Left ventricle myocardium inferior (tissue), 1 donor: ENCODE measurements at regions not wholly inside any gene's neighbourhood (a gene's known extent, or its start where the extent isn't known, plus 50 kb on each side); places are given as distances from the start of the nearest gene placed in this dataset.

ENCODE experiments used
- DNase-seq: peaks from one replicate; pipeline ENCODE4 v3.0.0-alpha.2; 2020
- H3K27ac ChIP-seq: fragments of 200-600 bp; replicated peaks from 2 replicates; pipeline ENCODE4 v1.8.0; 2021
- H3K27me3 ChIP-seq: fragments of 200-600 bp; 2 replicates; pipeline ENCODE4 v1.8.0; 2021; ENCODE audit warnings: low read depth
- H3K36me3 ChIP-seq: fragments of 200-600 bp; 2 replicates; pipeline ENCODE4 v1.8.0; 2021
- H3K4me1 ChIP-seq: fragments of 200-600 bp; 2 replicates; pipeline ENCODE4 v1.8.0; 2021
- H3K4me3 ChIP-seq: fragments of 200-600 bp; 2 replicates; pipeline ENCODE4 v1.8.0; 2021; ENCODE audit warnings: mild to moderate bottlenecking, moderate library complexity
- H3K9me3 ChIP-seq: fragments of 200-600 bp; replicated peaks from 2 replicates; pipeline ENCODE4 v1.8.0; 2021
- intact Hi-C: fragments of 100-400 bp; cut with micrococcal nuclease; formaldehyde crosslinking; loops from one replicate; pipeline ENCODE4 v1.11.0; 2022
- TF ChIP-seq, protein P1 (sequence below): fragments of 200-600 bp; IDR thresholded peaks from 2 replicates; pipeline ENCODE4 v1.8.0; 2021; ENCODE audit warnings: antibody characterized with exemption, mild to moderate bottlenecking, borderline replicate concordance
- donor health status: DM: no; HTN: yes; CAD: no; lungs with severe emphysema.

DNA sequence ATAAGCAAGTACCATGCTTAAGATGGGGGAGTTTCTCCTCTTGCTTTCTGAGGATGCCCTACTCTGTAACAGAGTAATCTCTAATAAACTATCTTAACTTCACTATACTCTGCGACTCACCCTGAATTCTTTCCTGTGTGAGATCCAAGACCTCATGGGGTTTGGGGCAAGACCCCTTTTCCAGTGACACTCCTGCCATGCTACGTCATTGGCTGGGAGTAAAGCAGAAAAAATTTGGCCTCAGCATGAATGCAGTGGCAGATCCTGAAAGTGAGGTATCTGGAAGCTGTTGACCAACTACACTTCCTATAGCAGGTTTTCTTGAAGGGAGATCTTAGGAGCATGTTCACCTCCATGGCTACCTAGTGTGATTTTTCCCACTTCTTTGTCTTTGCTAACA is 109.1 kb upstream of the MED14 start:
- intact Hi-C loops, result no loop called here
- H3K36me3 ChIP-seq, result no peaks in the 10 kb centered on the region
- H3K9me3 ChIP-seq, result peaks cover 24% of the 10 kb centered on the region
- TF ChIP-seq, protein P1, sequence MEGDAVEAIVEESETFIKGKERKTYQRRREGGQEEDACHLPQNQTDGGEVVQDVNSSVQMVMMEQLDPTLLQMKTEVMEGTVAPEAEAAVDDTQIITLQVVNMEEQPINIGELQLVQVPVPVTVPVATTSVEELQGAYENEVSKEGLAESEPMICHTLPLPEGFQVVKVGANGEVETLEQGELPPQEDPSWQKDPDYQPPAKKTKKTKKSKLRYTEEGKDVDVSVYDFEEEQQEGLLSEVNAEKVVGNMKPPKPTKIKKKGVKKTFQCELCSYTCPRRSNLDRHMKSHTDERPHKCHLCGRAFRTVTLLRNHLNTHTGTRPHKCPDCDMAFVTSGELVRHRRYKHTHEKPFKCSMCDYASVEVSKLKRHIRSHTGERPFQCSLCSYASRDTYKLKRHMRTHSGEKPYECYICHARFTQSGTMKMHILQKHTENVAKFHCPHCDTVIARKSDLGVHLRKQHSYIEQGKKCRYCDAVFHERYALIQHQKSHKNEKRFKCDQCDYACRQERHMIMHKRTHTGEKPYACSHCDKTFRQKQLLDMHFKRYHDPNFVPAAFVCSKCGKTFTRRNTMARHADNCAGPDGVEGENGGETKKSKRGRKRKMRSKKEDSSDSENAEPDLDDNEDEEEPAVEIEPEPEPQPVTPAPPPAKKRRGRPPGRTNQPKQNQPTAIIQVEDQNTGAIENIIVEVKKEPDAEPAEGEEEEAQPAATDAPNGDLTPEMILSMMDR, result no peak
- H3K4me3 ChIP-seq, result no peak overlapping the region
- DNase-seq, result no peak
- H3K27me3 ChIP-seq, result no peaks in the 10 kb centered on the region
- H3K27ac ChIP-seq, result no peak overlapping the region
- no peaks in the 10 kb centered on the region for H3K4me1 ChIP-seq

DNA sequence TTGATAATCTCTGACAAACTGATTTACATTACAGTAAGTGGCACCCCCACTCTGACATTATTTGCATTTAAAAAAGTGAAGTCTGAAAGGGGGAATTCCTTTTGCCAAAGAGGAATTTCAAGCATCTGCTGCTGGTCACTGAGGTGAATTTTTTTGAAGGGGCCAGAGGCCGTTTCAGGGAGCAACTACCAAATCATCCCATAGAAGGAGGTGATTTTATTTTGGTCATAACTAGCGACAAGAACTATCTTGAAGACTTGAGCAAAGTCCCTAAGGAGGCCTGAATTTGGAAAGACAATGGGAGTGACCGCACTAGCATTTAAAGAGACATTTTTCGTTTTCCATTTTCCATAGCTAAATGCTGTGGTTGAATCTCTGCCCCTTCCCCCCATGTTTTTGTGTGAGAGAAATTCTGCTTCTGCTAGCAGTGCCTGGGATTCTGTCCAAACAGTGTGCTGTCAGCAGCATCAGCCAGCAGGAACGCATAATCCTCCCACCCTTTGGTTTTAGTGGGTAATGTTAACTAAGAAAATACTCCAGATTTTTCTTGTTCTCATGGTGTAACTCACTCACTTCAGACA is 110.1 kb upstream of the MED14 start:
- DNase-seq, result peak; percentile 16
- peak overlapping the region; percentile 44 for H3K27ac ChIP-seq

DNA sequence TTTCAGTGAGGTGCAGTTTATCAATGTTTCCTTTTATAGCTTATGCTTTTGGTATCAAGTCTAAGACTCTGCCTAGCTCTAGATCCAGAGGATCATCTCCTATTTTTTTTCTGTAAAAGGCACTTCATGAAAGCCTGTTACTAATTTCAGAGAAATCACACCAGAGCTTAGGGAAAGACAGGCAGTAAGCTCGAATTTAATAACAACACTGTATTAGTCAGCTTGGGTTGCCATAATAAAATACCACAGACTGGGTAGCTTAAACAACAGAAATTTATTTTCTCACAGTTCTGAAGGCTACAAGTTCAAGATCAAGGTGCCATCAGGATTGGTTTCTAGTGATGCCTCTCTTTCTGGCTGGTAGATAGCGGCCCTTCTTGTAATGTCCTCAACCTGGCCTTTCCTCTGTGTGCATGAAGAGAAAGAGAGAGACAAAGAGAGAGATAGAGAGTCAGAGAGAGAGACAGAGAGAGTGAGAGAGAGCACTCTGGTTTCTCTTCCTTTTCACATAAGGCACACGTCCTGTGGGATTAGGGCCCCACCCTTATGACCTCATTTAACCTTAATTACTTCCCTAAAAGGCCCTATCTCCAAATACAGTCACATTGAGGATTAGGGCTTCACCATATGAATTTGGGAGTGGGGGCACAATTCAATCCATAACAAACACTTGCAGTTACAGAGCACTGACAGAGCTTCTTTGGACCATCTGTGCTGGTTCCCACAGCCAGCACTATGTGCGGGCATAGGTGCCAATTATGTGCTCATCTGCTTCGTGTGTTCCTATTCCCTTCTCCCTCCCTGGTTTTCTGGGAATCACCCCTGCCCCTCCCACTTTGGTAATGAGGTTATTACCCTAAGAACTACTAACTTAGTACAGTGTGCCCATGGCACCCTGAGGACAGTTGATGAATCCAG is 114.8 kb upstream of the MED14 start:
- H3K4me3 ChIP-seq, result no peak overlapping the region
- DNase-seq, result no peak
- no peaks in the 10 kb centered on the region for H3K4me1 ChIP-seq
- H3K36me3 ChIP-seq, result no peaks in the 10 kb centered on the region
- H3K27me3 ChIP-seq, result no peaks in the 10 kb centered on the region
- TF ChIP-seq, protein P1, result no peak
- intact Hi-C loops, result no loop called here
- no peak overlapping the region for H3K27ac ChIP-seq
- H3K9me3 ChIP-seq, result no peaks in the 10 kb centered on the region

More for the DNA sequence above, 110.1 kb upstream of the MED14 start:
- Histone ChIP-seq H3K9me3 (peaks cover 17% of the 10 kb centered on the region), H3K36me3 (no peaks in the 10 kb centered on the region), H3K4me1 (no peaks in the 10 kb centered on the region), H3K4me3 (peak overlapping the region; percentile 21), H3K27me3 (no peaks in the 10 kb centered on the region)
- TF ChIP-seq, protein P1, result no peak
- intact Hi-C loops, result no loop called here

DNA sequence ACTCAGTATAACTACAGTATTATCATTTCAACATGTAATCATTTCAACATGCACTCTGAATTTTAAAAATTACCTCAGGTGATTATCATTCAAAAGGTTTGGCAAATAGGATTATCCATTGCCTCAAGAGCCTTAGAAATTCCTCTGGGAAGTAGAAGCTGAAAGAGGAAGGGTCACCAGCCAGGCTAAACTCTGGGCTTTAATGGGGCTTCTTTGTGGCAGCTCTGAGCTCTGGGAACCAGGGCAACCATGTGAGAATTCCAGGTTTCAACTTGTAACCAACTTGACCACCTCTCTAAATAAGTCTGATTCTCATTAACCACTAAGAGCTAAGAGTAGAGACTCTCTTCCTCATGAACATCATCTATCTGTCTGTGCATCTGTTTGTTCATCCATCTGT is 117.2 kb upstream of the MED14 start:
- TF ChIP-seq, protein P1, result no peak
- H3K27ac ChIP-seq, result no peak overlapping the region
- no peaks in the 10 kb centered on the region for H3K27me3 ChIP-seq
- H3K4me1 ChIP-seq, result no peaks in the 10 kb centered on the region
- DNase-seq, result no peak
- H3K4me3 ChIP-seq, result no peak overlapping the region
- intact Hi-C loops, result no loop called here
- no peaks in the 10 kb centered on the region for H3K9me3 ChIP-seq
- no peaks in the 10 kb centered on the region for H3K36me3 ChIP-seq

DNA sequence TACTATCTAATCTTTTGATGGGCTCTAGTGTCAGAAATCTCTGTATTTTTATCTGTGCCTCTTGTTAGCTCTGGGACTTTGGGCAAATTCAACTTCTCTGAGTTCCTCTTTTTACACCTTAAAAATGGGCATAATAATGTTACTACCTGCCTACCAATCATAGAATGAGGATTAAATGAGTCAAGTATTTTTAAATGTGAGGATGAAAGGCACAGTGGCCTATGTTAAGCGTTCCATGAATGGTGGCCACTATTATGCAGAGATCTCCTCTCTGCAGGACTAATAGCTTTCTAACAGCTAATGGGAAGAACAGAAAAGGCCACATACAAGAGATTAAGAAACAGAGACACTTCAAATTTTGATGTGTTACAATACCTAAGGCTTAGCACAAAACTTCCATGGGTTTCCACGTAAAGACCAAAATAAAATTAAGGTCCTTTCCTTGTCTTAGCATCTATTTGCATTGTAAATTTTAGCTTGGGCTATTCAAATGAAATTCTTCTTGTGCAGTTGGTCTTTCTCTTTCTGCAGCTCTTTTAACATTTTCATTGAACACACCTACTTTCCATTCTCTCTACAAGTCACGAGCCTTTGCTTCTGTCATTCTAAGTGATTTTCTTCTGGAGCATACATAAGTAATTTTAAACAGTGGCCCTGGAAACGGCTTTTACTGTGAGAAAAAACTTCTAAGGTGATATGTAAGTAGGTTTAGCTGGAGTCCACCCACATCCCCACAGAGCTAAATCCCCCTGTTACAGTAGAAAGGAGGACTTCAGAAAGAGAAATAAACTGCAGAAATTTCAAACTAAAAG is 117.9 kb upstream of the MED14 start:
- H3K9me3 ChIP-seq, result no peaks in the 10 kb centered on the region
- no peak overlapping the region for H3K27ac ChIP-seq
- TF ChIP-seq, protein P1, result no peak
- H3K27me3 ChIP-seq, result no peaks in the 10 kb centered on the region
- intact Hi-C loops, result no loop called here
- no peaks in the 10 kb centered on the region for H3K4me1 ChIP-seq
- no peaks in the 10 kb centered on the region for H3K36me3 ChIP-seq
- H3K4me3 ChIP-seq, result no peak overlapping the region
- DNase-seq, result no peak
